Mucosa of descending colon (tissue), 3 donors: ENCODE measurements at regions not wholly inside any gene's neighbourhood (a gene's known extent, or its start where the extent isn't known, plus 50 kb on each side); places are given as distances from the start of the nearest gene placed in this dataset.

Experiments
- ATAC-seq: fragments of 200-7000 bp; cut with Tn5 transposase; one replicate; pipeline ENCODE4 v1.9.1; 2020; ENCODE audit warnings: mild to moderate bottlenecking, moderate library complexity
- DNase-seq, 3 donors: peaks; one replicate each; pipeline ENCODE4 v3.0.0-alpha.2; 2020
- H3K36me3 ChIP-seq: fragments of 200-600 bp; one replicate; pipeline ENCODE4 v1.8.0; 2021; ENCODE audit warnings: low read depth, mild to moderate bottlenecking
- H3K4me1 ChIP-seq: fragments of 200-600 bp; one replicate; pipeline ENCODE4 v1.8.0; 2021; ENCODE audit warnings: low read depth, mild to moderate bottlenecking
- H3K4me3 ChIP-seq: fragments of 200-600 bp; one replicate; pipeline ENCODE4 v1.8.0; 2021; ENCODE audit warnings: mild to moderate bottlenecking
- H3K9me3 ChIP-seq: fragments of 200-600 bp; one replicate; pipeline ENCODE4 v1.8.0; 2021; ENCODE audit warnings: mild to moderate bottlenecking
- CTCF ChIP-seq: fragments of 200-600 bp; IDR thresholded peaks from one replicate; pipeline ENCODE4 v1.8.0; 2022; ENCODE audit warnings: antibody characterized with exemption, mild to moderate bottlenecking
- intact Hi-C, 2 donors: fragments of 100-400 bp; cut with DNase I in 1 of 2; cut with micrococcal nuclease in 1 of 2; formaldehyde crosslinking; loops; one replicate each; pipeline versions ENCODE4 v1.11.0 to v1.11.1; 2022; cut with DNase I, micrococcal nuclease
- donor health status: DM: no; HTN: no; CAD: no; lungs with moderate emphysema.
- donor health status: DM: no; HTN: no; CAD: no.
- donor health status: DM: no; HTN: yes; CAD: no.

DNA sequence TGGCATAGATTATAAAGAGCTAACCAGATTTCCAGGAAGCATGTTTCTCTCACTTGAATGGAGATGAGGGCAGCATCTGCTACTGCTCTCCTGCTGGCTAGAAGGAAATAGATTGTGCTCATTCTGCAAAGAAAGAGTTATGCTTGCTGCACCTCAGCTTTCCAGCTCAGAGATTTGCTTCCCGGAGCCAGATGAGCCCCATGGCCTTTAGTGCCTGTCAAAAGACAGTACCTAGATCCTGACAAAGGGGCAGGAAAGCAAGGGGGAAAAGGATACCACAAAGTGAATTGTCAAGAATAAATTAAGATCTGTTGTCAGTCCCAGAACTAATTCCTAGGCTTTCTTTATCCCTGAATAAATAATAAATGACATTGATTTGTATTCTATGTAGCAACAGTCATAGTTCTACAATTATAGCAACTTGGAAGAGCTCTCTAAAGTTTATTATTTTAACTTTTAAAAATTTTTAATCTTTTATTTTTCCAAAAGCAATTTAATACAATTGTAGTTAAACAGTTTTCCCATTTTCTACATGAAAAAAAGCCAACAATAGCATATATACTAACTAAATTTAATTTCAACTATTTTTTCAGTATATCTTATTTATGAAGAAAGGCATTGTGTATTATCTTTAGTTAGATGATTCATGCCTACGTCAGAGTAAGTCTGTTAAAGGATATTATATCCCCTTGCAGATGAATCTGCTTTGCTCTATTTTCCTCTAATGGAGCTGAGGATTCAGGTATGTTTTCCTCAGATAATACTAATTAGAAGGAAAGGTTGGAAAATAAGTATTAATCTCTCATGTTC is 306.1 kb upstream of the DDI1 start:
- Histone ChIP-seq H3K4me3 (no peak overlapping the region), H3K9me3 (peaks cover 8% of the 10 kb centered on the region), H3K4me1 (no peaks in the 10 kb centered on the region), H3K36me3 (no peaks in the 10 kb centered on the region)
- TF ChIP-seq CTCF: no peak
- DNase-seq (no peak), ATAC-seq (no peak)
- intact Hi-C loops: no loop called here

DNA sequence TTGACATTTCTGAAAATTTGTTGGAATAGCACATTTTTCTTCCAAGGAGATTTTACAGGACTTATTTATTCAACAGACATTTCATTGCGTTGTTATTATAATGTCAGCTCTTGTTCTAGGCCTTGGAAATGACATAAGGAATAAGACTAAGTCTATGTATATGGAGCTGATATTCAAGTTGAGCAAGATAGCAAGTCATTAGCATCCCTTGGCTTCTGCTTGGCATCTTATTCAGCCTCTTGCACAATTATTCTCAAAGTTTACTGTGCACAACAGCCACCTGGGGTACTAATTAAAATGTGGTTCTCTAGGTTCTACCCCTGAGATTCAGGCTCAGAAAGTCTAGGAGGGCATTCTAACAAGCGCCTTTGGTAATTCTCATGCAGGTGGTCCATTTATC is 304.8 kb upstream of the DDI1 start:
- intact Hi-C loops: no loop called here
- TF ChIP-seq CTCF: no peak
- ATAC-seq: no peak

DNA sequence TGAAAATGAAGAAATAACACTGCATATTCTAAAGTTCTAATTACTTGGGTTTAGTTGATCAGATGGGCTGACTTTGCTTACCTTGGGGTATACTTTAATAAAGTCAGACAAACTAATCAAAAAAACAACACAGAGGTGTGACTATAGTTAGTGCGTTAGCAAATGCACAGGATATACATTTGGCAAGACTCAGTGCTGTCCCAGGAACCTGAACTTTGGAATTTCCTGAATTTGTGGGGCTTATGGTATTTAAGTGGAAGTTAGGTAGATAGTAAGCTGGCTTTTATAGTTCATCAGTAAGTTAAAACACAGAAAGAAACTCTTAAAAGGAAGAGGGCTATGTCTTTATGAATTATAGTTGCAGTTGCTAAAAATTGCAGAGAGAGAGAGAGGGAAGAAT is 302.6 kb upstream of the DDI1 start:
- Histone ChIP-seq H3K4me3 (no peak overlapping the region), H3K36me3 (no peaks in the 10 kb centered on the region), H3K4me1 (peaks cover 3% of the 10 kb centered on the region), H3K9me3 (no peaks in the 10 kb centered on the region)
- TF ChIP-seq CTCF: no peak
- intact Hi-C loops: no loop called here
- peak; percentile 59 for ATAC-seq
- DNase-seq: no peak

More for the DNA sequence above, 304.8 kb upstream of the DDI1 start:
- no peak for DNase-seq
- no peaks in the 10 kb centered on the region for H3K4me1 ChIP-seq
- H3K9me3 ChIP-seq: peaks cover 8% of the 10 kb centered on the region
- no peak overlapping the region for H3K4me3 ChIP-seq
- H3K36me3 ChIP-seq: no peaks in the 10 kb centered on the region

GRCh38 chr11:103735497-103736032 is 300.9 kb upstream of the DDI1 start:
- Histone ChIP-seq H3K9me3 (no peaks in the 10 kb centered on the region), H3K4me3 (no peak overlapping the region), H3K4me1 (peaks cover 3% of the 10 kb centered on the region), H3K36me3 (no peaks in the 10 kb centered on the region)
- ATAC-seq (no peak), DNase-seq (no peak)
- intact Hi-C loops: no loop called here
- no peak for TF ChIP-seq CTCF

GRCh38 chr11:103736315-103737036 is 300.0 kb upstream of the DDI1 start:
- no peaks in the 10 kb centered on the region for H3K9me3 ChIP-seq
- ATAC-seq (no peak), DNase-seq (no peak)
- no peak for TF ChIP-seq CTCF
- intact Hi-C loops: no loop called here
- no peaks in the 10 kb centered on the region for H3K36me3 ChIP-seq
- peaks cover 3% of the 10 kb centered on the region for H3K4me1 ChIP-seq
- no peak overlapping the region for H3K4me3 ChIP-seq
